BLaER1 (cell line): ENCODE measurements at regions not wholly inside any gene's neighbourhood (a gene's known extent, or its start where the extent isn't known, plus 50 kb on each side); places are given as distances from the start of the nearest gene placed in this dataset.
"Not testable (repeated sequence)": the region's sequence is repeated elsewhere in the genome, so short reads cannot be mapped to it uniquely, and the experiment has no call there.

ENCODE experiments used
- H3K27ac ChIP-seq: shearing (Covaris generic); formaldehyde crosslinking; 2 replicates; pipeline ENCODE4 v1.8.1; 2022
- H3K27me3 ChIP-seq: shearing (Covaris generic); formaldehyde crosslinking; 2 replicates; pipeline ENCODE4 v1.8.1; 2022
- H3K36me3 ChIP-seq: shearing (Covaris generic); formaldehyde crosslinking; 2 replicates; pipeline ENCODE4 v1.8.1; 2022
- H3K4me1 ChIP-seq: shearing (Covaris generic); formaldehyde crosslinking; 2 replicates; pipeline ENCODE4 v1.8.1; 2022
- H3K4me2 ChIP-seq: shearing (Covaris generic); formaldehyde crosslinking; 2 replicates; pipeline ENCODE4 v1.8.1; 2022
- H3K4me3 ChIP-seq: shearing (Covaris generic); formaldehyde crosslinking; 2 replicates; pipeline ENCODE4 v1.8.1; 2022
- H3K9ac ChIP-seq: shearing (Covaris generic); formaldehyde crosslinking; 2 replicates; pipeline ENCODE4 v1.8.1; 2022
- H3K9me3 ChIP-seq: shearing (Covaris generic); formaldehyde crosslinking; 2 replicates; pipeline ENCODE4 v1.8.1; 2022
- H4K20me1 ChIP-seq: shearing (Covaris generic); formaldehyde crosslinking; 2 replicates; pipeline ENCODE4 v1.8.1; 2022
- Cebpa-rat ChIP-seq: shearing (Covaris generic); IDR thresholded peaks from 2 replicates; pipeline ENCODE4 v1.8.1; 2022

DNA sequence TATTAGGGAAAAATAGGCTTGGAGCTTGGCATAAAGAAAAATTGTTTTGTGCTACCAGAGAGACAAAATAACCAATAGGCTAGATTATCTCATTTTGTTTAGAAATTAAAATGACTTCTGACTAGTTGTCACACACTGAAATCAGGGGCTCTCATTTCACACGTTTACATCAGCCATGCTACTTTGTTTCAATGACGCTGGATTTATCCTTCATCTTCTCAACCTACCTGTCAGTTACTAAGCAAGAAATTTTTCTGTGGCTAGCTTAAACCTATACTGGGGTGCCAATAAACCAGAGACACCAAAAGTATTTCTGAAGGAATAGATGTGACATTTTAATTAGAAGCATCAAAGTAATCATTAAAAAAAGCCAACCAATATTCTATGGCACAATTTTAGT is 518.1 kb upstream of the NR5A2 start:
- Histone ChIP-seq H4K20me1 (no peaks in the 10 kb centered on the region), H3K4me3 (no peak overlapping the region), H3K27ac (no peak overlapping the region), H3K36me3 (no peaks in the 10 kb centered on the region), H3K9ac (no peak overlapping the region), H3K9me3 (no peaks in the 10 kb centered on the region), H3K4me1 (peaks cover 5% of the 10 kb centered on the region; the same call in 1 of the 2 replicates), H3K27me3 (no peaks in the 10 kb centered on the region), H3K4me2 (no peak overlapping the region)
- no peak for TF ChIP-seq Cebpa-rat

DNA sequence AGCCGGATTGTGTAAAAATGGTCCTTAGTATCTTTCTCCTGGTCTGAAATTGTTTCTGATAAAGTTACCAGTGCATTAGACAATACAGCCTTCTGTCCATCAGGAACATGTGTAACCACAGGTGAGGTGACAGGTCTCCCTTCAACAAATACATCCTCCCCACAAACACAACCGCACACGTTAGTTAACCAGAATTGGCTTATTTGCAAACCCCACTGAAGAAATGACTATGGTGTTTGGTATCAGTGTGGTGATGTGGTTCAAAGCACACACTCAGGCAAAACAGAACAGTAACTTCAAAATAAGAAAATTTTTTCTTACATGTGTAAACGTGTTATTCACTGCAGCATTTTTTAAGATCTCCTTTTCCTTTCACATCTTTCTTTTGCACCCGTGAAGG is 517.2 kb upstream of the NR5A2 start:
- no peaks in the 10 kb centered on the region for H3K9me3 ChIP-seq
- TF ChIP-seq Cebpa-rat, result no peak
- H3K4me1 ChIP-seq, result peaks cover 5% of the 10 kb centered on the region; the same call in 1 of the 2 replicates
- H3K27me3 ChIP-seq, result no peaks in the 10 kb centered on the region
- H4K20me1 ChIP-seq, result no peaks in the 10 kb centered on the region
- H3K9ac ChIP-seq, result no peak overlapping the region
- H3K27ac ChIP-seq, result no peak overlapping the region
- no peaks in the 10 kb centered on the region for H3K36me3 ChIP-seq
- no peak overlapping the region for H3K4me3 ChIP-seq
- H3K4me2 ChIP-seq, result no peak overlapping the region

GRCh38 chr1:199512037-199512710 is 515.3 kb upstream of the NR5A2 start:
- no peaks in the 10 kb centered on the region for H3K9me3 ChIP-seq
- H3K4me1 ChIP-seq, result peaks cover 5% of the 10 kb centered on the region; the same call in 1 of the 2 replicates
- H3K36me3 ChIP-seq, result no peaks in the 10 kb centered on the region
- H3K4me3 ChIP-seq, result no peak overlapping the region
- H3K27ac ChIP-seq, result no peak overlapping the region
- H3K4me2 ChIP-seq, result no peak overlapping the region
- TF ChIP-seq Cebpa-rat, result no peak
- no peaks in the 10 kb centered on the region for H3K27me3 ChIP-seq
- no peak overlapping the region for H3K9ac ChIP-seq
- no peaks in the 10 kb centered on the region for H4K20me1 ChIP-seq

GRCh38 chr1:199515261-199515660 is 512.2 kb upstream of the NR5A2 start:
- Histone ChIP-seq H3K27me3 (no peaks in the 10 kb centered on the region), H4K20me1 (no peaks in the 10 kb centered on the region), H3K9me3 (no peaks in the 10 kb centered on the region), H3K9ac (no peak overlapping the region), H3K27ac (no peak overlapping the region), H3K36me3 (no peaks in the 10 kb centered on the region), H3K4me3 (no peak overlapping the region), H3K4me2 (no peak overlapping the region), H3K4me1 (peaks cover 5% of the 10 kb centered on the region; the same call in 1 of the 2 replicates)
- TF ChIP-seq Cebpa-rat, result no peak

- Histone ChIP-seq H3K9me3 (no peaks in the 10 kb centered on the region), H3K9ac (no peak overlapping the region), H3K4me2 (no peak overlapping the region), H3K4me1 (no peaks in the 10 kb centered on the region), H3K27ac (no peak overlapping the region), H3K4me3 (no peak overlapping the region), H3K27me3 (no peaks in the 10 kb centered on the region), H3K36me3 (no peaks in the 10 kb centered on the region), H4K20me1 (no peaks in the 10 kb centered on the region)
- TF ChIP-seq Cebpa-rat, result no peak
Observed at GRCh38 chr1:199522338-199522737, 505.2 kb upstream of the NR5A2 start.

- H3K4me1 ChIP-seq, result no peaks in the 10 kb centered on the region
- no peak overlapping the region for H3K27ac ChIP-seq
- no peaks in the 10 kb centered on the region for H3K27me3 ChIP-seq
- H3K9ac ChIP-seq, result no peak overlapping the region
- H3K4me3 ChIP-seq, result no peak overlapping the region
- no peaks in the 10 kb centered on the region for H3K9me3 ChIP-seq
- H3K36me3 ChIP-seq, result no peaks in the 10 kb centered on the region
- H4K20me1 ChIP-seq, result no peaks in the 10 kb centered on the region
- no peak for TF ChIP-seq Cebpa-rat
- no peak overlapping the region for H3K4me2 ChIP-seq
Observed at GRCh38 chr1:199522936-199523335, 504.6 kb upstream of the NR5A2 start.

- no peak for TF ChIP-seq Cebpa-rat
- Histone ChIP-seq H3K9me3 (peaks cover 18% of the 10 kb centered on the region), H4K20me1 (no peaks in the 10 kb centered on the region), H3K27me3 (no peaks in the 10 kb centered on the region), H3K4me2 (no peak overlapping the region), H3K36me3 (no peaks in the 10 kb centered on the region), H3K4me3 (no peak overlapping the region), H3K4me1 (no peaks in the 10 kb centered on the region), H3K9ac (no peak overlapping the region), H3K27ac (no peak overlapping the region)
Observed at GRCh38 chr1:199529324-199529723, 498.2 kb upstream of the NR5A2 start.

GRCh38 chr1:199533361-199533760 is 494.1 kb upstream of the NR5A2 start:
- H3K4me2 ChIP-seq, H3K4me1 ChIP-seq, H3K4me3 ChIP-seq, H3K9ac ChIP-seq, H4K20me1 ChIP-seq, H3K27me3 ChIP-seq, H3K36me3 ChIP-seq, H3K27ac ChIP-seq: not testable (repeated sequence)
- H3K9me3 ChIP-seq, result peaks cover 39% of the 10 kb centered on the region

GRCh38 chr1:199545780-199546179 is 481.7 kb upstream of the NR5A2 start:
- Histone ChIP-seq H3K36me3 (no peaks in the 10 kb centered on the region), H3K4me1 (no peaks in the 10 kb centered on the region), H3K4me2 (no peak overlapping the region), H3K4me3 (no peak overlapping the region), H3K27me3 (no peaks in the 10 kb centered on the region), H3K9me3 (no peaks in the 10 kb centered on the region), H3K9ac (no peak overlapping the region), H4K20me1 (no peaks in the 10 kb centered on the region), H3K27ac (no peak overlapping the region)
- TF ChIP-seq Cebpa-rat, result no peak

DNA sequence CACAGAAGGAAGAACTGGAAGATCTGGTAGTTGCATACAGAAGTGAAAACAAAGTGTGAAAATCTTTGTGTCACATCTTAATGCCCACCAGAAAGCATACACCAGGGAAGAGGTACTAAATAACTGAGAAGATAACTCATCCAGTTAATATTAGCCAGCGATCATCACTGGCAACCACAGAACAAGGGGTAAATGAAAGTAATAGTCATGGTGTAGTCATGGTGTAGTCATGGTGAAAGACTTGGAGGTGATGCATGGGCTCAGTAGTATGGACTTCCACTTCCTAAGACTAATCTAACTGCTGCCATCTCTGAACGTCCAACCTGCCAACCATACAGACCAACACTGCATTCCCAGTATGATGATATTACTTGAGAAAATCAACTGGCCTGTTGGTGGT is 481.2 kb upstream of the NR5A2 start:
- H3K4me2 ChIP-seq, result no peak overlapping the region
- H3K27ac ChIP-seq, result no peak overlapping the region
- no peak overlapping the region for H3K9ac ChIP-seq
- no peak overlapping the region for H3K4me3 ChIP-seq
- H3K27me3 ChIP-seq, result no peaks in the 10 kb centered on the region
- H4K20me1 ChIP-seq, result no peaks in the 10 kb centered on the region
- no peaks in the 10 kb centered on the region for H3K9me3 ChIP-seq
- TF ChIP-seq Cebpa-rat, result no peak
- no peaks in the 10 kb centered on the region for H3K4me1 ChIP-seq
- no peaks in the 10 kb centered on the region for H3K36me3 ChIP-seq

DNA sequence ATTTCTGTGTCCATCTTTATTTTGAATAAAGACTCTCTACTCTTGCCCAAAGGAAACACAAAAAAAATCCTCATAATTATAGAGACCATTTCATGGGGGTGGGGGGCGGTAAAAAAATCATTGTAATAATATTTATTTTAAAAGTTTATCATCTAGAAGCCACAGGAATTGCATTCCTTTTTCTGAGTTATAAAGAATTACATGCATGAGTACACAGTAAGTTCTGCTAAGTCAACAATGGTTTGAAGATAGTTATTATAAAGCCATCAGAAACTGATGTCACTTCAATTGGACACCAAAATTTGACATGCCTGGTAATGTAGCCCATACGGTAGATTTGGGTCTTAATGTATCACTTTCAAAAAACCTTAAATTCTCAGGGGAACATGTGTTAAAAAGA is 478.1 kb upstream of the NR5A2 start:
- Histone ChIP-seq H3K9me3 (no peaks in the 10 kb centered on the region), H3K36me3 (no peaks in the 10 kb centered on the region), H3K4me3 (no peak overlapping the region), H4K20me1 (no peaks in the 10 kb centered on the region), H3K27ac (no peak overlapping the region), H3K4me2 (no peak overlapping the region), H3K4me1 (no peaks in the 10 kb centered on the region), H3K9ac (no peak overlapping the region), H3K27me3 (no peaks in the 10 kb centered on the region)
- no peak for TF ChIP-seq Cebpa-rat
